Vagina (tissue), 2 donors: ENCODE measurements at regions not wholly inside any gene's neighbourhood (a gene's known extent, or its start where the extent isn't known, plus 50 kb on each side); places are given as distances from the start of the nearest gene placed in this dataset.

ENCODE experiments used
- CTCF ChIP-seq, 3 experiments: fragments of 450-650 bp in 2 of 3; fragments of 200-600 bp in 1 of 3; sonication (generic) in 1 of 3; IDR thresholded peaks; one replicate each; pipeline ENCODE4 v1.5.1; 2017 to 2019; ENCODE audit warnings: antibody characterized with exemption in 3 of 3, mild to moderate bottlenecking in 2 of 3, moderate library complexity in 2 of 3
- POLR2A ChIP-seq, 2 donors: fragments of 450-650 bp; IDR thresholded peaks; one replicate each; pipeline ENCODE4 v1.6.1; 2017; ENCODE audit warnings: antibody characterized with exemption in 2 of 2, mild to moderate bottlenecking in 2 of 2, moderate library complexity in 2 of 2
- POLR2AphosphoS5 ChIP-seq, 2 donors: sonication (generic); formaldehyde crosslinking; IDR thresholded peaks; one replicate each; pipeline ENCODE4 v1.9.0; 2017; ENCODE audit warnings: antibody characterized with exemption in 2 of 2, mild to moderate bottlenecking in 2 of 2, low read depth in 1 of 2; ENCODE audit not compliant: insufficient read depth in 1 of 2

DNA sequence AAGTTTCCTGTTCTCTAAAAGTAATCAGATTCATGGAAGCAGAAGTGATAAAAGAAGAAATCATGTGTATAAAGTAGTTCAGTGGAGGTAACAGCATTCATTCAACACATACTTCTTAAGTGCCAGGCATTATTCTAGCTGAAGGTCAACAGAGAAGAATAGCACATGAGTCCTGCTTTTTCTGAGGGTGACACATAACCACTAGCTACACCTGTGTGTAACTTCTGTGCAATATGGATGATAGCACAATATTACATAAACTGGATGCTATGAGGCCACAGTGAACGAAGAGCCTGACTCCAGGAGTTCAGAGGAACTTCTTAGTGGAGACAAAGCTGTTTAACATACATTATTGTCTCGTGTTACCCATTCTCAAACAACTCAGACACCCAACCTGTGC, 114.3 kb upstream of the PCED1B start:
- TF ChIP-seq CTCF (IDR thresholded peaks at IDR 0.05) (no peak), POLR2AphosphoS5 (IDR thresholded peaks at IDR 0.05; ENCODE audit: insufficient read depth in 1 of 2, low read depth in 1 of 2) (no peak), POLR2A (IDR thresholded peaks at IDR 0.05) (no peak)
